ENCODE measurements at regions not wholly inside any gene's neighbourhood (a gene's known extent, or its start where the extent isn't known, plus 50 kb on each side); places are given as distances from the start of the nearest gene placed in this dataset.

- TF ChIP-seq POLR2A (IDR thresholded peaks at IDR 0.05): no peak
- no peak for TF ChIP-seq CTCF (IDR thresholded peaks at IDR 0.05)
Measured at GRCh38 chr15:58291848-58292247, 139.9 kb upstream of the LIPC start.
